IPS-18a (cell line): ENCODE measurements at regions not wholly inside any gene's neighbourhood (a gene's known extent, or its start where the extent isn't known, plus 50 kb on each side); places are given as distances from the start of the nearest gene placed in this dataset.

Experiments
- H3K27ac ChIP-seq: one replicate; pipeline ENCODE4 v1.5.1; 2013; ENCODE audit warnings: low read length
- H3K27me3 ChIP-seq: one replicate; pipeline ENCODE4 v1.6.1; 2013; ENCODE audit warnings: mild to moderate bottlenecking, low read length; ENCODE audit not compliant: control insufficient read depth, insufficient read depth
- H3K36me3 ChIP-seq: one replicate; pipeline ENCODE4 v1.6.1; 2013; ENCODE audit warnings: low read depth, low read length; ENCODE audit not compliant: control insufficient read depth
- H3K4me1 ChIP-seq: one replicate; pipeline ENCODE4 v1.6.1; 2013; ENCODE audit warnings: low read depth, low read length; ENCODE audit not compliant: control insufficient read depth
- H3K4me3 ChIP-seq: one replicate; pipeline ENCODE4 v1.5.1; 2013; ENCODE audit warnings: low read length
- H3K9ac ChIP-seq: one replicate; pipeline ENCODE4 v1.6.1; 2013; ENCODE audit warnings: mild to moderate bottlenecking, low read length, moderate library complexity
- H3K9me3 ChIP-seq: one replicate; pipeline ENCODE4 v1.6.1; 2013; ENCODE audit warnings: low read depth, low read length; ENCODE audit not compliant: control insufficient read depth

GRCh38 chr5:159713773-159714172 is 202.5 kb upstream of the ADRA1B start:
- H3K36me3 ChIP-seq = no peaks in the 10 kb centered on the region
- H3K27ac ChIP-seq = no peak overlapping the region
- H3K27me3 ChIP-seq = no peaks in the 10 kb centered on the region
- H3K9me3 ChIP-seq = peaks cover 5% of the 10 kb centered on the region
- H3K9ac ChIP-seq = no peak overlapping the region
- H3K4me3 ChIP-seq = no peak overlapping the region
- no peaks in the 10 kb centered on the region for H3K4me1 ChIP-seq

- Histone ChIP-seq H3K27ac (no peak overlapping the region), H3K4me1 (no peaks in the 10 kb centered on the region), H3K9ac (no peak overlapping the region), H3K36me3 (no peaks in the 10 kb centered on the region), H3K27me3 (no peaks in the 10 kb centered on the region), H3K9me3 (no peaks in the 10 kb centered on the region), H3K4me3 (no peak overlapping the region)
Measured at GRCh38 chr5:159725475-159725874, 190.8 kb upstream of the ADRA1B start.

- Histone ChIP-seq H3K9ac (no peak overlapping the region), H3K4me3 (no peak overlapping the region), H3K9me3 (no peaks in the 10 kb centered on the region)
Measured at GRCh38 chr5:159727167-159727566, 189.1 kb upstream of the ADRA1B start.

GRCh38 chr5:159730285-159730684 is 186.0 kb upstream of the ADRA1B start:
- H3K36me3 ChIP-seq = no peaks in the 10 kb centered on the region
- H3K27me3 ChIP-seq = no peaks in the 10 kb centered on the region
- H3K4me1 ChIP-seq = no peaks in the 10 kb centered on the region
- no peak overlapping the region for H3K4me3 ChIP-seq
- no peaks in the 10 kb centered on the region for H3K9me3 ChIP-seq
- no peak overlapping the region for H3K9ac ChIP-seq
- no peak overlapping the region for H3K27ac ChIP-seq

More at GRCh38 chr5:159727167-159727566, 189.1 kb upstream of the ADRA1B start:
- Histone ChIP-seq H3K4me1 (no peaks in the 10 kb centered on the region), H3K27ac (no peak overlapping the region), H3K27me3 (no peaks in the 10 kb centered on the region), H3K36me3 (no peaks in the 10 kb centered on the region)

- Histone ChIP-seq H3K27me3 (no peaks in the 10 kb centered on the region), H3K27ac (no peak overlapping the region), H3K9ac (no peak overlapping the region)
Measured at GRCh38 chr5:159732220-159732619, 184.1 kb upstream of the ADRA1B start.

GRCh38 chr5:159734366-159734765 is 181.9 kb upstream of the ADRA1B start:
- H3K27ac ChIP-seq = no peak overlapping the region
- H3K4me3 ChIP-seq = no peak overlapping the region
- H3K36me3 ChIP-seq = no peaks in the 10 kb centered on the region
- no peak overlapping the region for H3K9ac ChIP-seq
- H3K27me3 ChIP-seq = no peaks in the 10 kb centered on the region
- H3K9me3 ChIP-seq = no peaks in the 10 kb centered on the region
- H3K4me1 ChIP-seq = no peaks in the 10 kb centered on the region

More at GRCh38 chr5:159732220-159732619, 184.1 kb upstream of the ADRA1B start:
- Histone ChIP-seq H3K36me3 (no peaks in the 10 kb centered on the region), H3K9me3 (no peaks in the 10 kb centered on the region), H3K4me3 (no peak overlapping the region), H3K4me1 (no peaks in the 10 kb centered on the region)

GRCh38 chr5:159735036-159735435 is 181.2 kb upstream of the ADRA1B start:
- Histone ChIP-seq H3K9me3 (no peaks in the 10 kb centered on the region), H3K4me3 (no peak overlapping the region), H3K4me1 (no peaks in the 10 kb centered on the region), H3K9ac (no peak overlapping the region), H3K36me3 (no peaks in the 10 kb centered on the region), H3K27ac (no peak overlapping the region), H3K27me3 (no peaks in the 10 kb centered on the region)

- no peak overlapping the region for H3K9ac ChIP-seq
- H3K27ac ChIP-seq = no peak overlapping the region
- no peaks in the 10 kb centered on the region for H3K4me1 ChIP-seq
- H3K27me3 ChIP-seq = no peaks in the 10 kb centered on the region
- H3K4me3 ChIP-seq = no peak overlapping the region
- no peaks in the 10 kb centered on the region for H3K9me3 ChIP-seq
- H3K36me3 ChIP-seq = no peaks in the 10 kb centered on the region
Measured at GRCh38 chr5:159735749-159736660, 180.3 kb upstream of the ADRA1B start.

GRCh38 chr5:159736844-159737243 is 179.4 kb upstream of the ADRA1B start:
- Histone ChIP-seq H3K36me3 (no peaks in the 10 kb centered on the region), H3K27ac (no peak overlapping the region), H3K9me3 (no peaks in the 10 kb centered on the region), H3K4me1 (no peaks in the 10 kb centered on the region), H3K9ac (no peak overlapping the region), H3K4me3 (no peak overlapping the region), H3K27me3 (no peaks in the 10 kb centered on the region)

GRCh38 chr5:159737263-159737662 is 179.0 kb upstream of the ADRA1B start:
- Histone ChIP-seq H3K36me3 (no peaks in the 10 kb centered on the region), H3K9ac (no peak overlapping the region), H3K4me3 (no peak overlapping the region), H3K27me3 (no peaks in the 10 kb centered on the region), H3K9me3 (no peaks in the 10 kb centered on the region), H3K4me1 (no peaks in the 10 kb centered on the region), H3K27ac (no peak overlapping the region)

- Histone ChIP-seq H3K9ac (no peak overlapping the region), H3K9me3 (no peaks in the 10 kb centered on the region), H3K36me3 (no peaks in the 10 kb centered on the region), H3K27ac (no peak overlapping the region), H3K4me3 (no peak overlapping the region), H3K4me1 (no peaks in the 10 kb centered on the region), H3K27me3 (no peaks in the 10 kb centered on the region)
Measured at GRCh38 chr5:159741829-159742322, 174.4 kb upstream of the ADRA1B start.

GRCh38 chr5:159743234-159743633 is 173.0 kb upstream of the ADRA1B start:
- H3K27me3 ChIP-seq = no peaks in the 10 kb centered on the region

More at GRCh38 chr5:159743234-159743633, 173.0 kb upstream of the ADRA1B start:
- Histone ChIP-seq H3K9me3 (no peaks in the 10 kb centered on the region), H3K4me1 (no peaks in the 10 kb centered on the region), H3K27ac (no peak overlapping the region), H3K36me3 (no peaks in the 10 kb centered on the region), H3K9ac (no peak overlapping the region), H3K4me3 (no peak overlapping the region)
